Neural cell (in vitro differentiated cells): ENCODE measurements at regions not wholly inside any gene's neighbourhood (a gene's known extent, or its start where the extent isn't known, plus 50 kb on each side); places are given as distances from the start of the nearest gene placed in this dataset.

Source experiments
- H2AFZ ChIP-seq: fragments of 200-600, 300-800 bp; sonication (generic), shearing (Covaris generic); 2 replicates; pipeline ENCODE4 v1.6.0; 2014; ENCODE audit warnings: low read depth, mild to moderate bottlenecking, antibody characterized with exemption, low read length, moderate library complexity
- H3F3A ChIP-seq: fragments of 200-600 bp; shearing (Covaris generic); 2 replicates; pipeline ENCODE4 v1.6.1; 2016; ENCODE audit warnings: mild to moderate bottlenecking, moderate library complexity, mixed read lengths, antibody characterized with exemption, low read length; ENCODE audit not compliant: insufficient read depth, poor library complexity, severe bottlenecking
- H3K27ac ChIP-seq: fragments of 200-600, 300-800 bp; sonication (generic), shearing (Covaris generic); 2 replicates; pipeline ENCODE4 v1.5.1; 2014; ENCODE audit warnings: mild to moderate bottlenecking, low read length, moderate library complexity
- H3K27me3 ChIP-seq: fragments of 300-800, 200-600 bp; sonication (generic), shearing (Covaris generic); 2 replicates; pipeline ENCODE4 v1.6.0; 2014; ENCODE audit warnings: mild to moderate bottlenecking, low read depth, low read length, moderate library complexity; ENCODE audit not compliant: insufficient read depth
- H3K36me3 ChIP-seq: fragments of 300-800, 200-600 bp; sonication (generic), shearing (Covaris generic); 2 replicates; pipeline ENCODE4 v1.5.1; 2014; ENCODE audit warnings: mild to moderate bottlenecking, antibody characterized with exemption, low read length, moderate library complexity; ENCODE audit not compliant: insufficient read depth
- H3K4me2 ChIP-seq: fragments of 300-800, 200-600 bp; sonication (generic), shearing (Covaris generic); 2 replicates; pipeline ENCODE4 v1.6.0; 2014; ENCODE audit warnings: mild to moderate bottlenecking, low read length
- H3K4me3 ChIP-seq: fragments of 300-800, 200-600 bp; sonication (generic), shearing (Covaris generic); 2 replicates; pipeline ENCODE4 v1.5.1; 2014; ENCODE audit warnings: mild to moderate bottlenecking, low read length, moderate library complexity
- H3K79me2 ChIP-seq: fragments of 200-600 bp; shearing (Covaris generic); replicated peaks from 2 replicates; pipeline ENCODE4 v1.6.0; 2014; ENCODE audit warnings: mild to moderate bottlenecking, low read length, moderate library complexity; ENCODE audit not compliant: insufficient read depth
- H3K9ac ChIP-seq: fragments of 300-800, 200-600 bp; sonication (generic), shearing (Covaris generic); 2 replicates; pipeline ENCODE4 v1.6.1; 2016; ENCODE audit warnings: mild to moderate bottlenecking, low read length, mixed read lengths
- H3K9me2 ChIP-seq: fragments of 200-600 bp; shearing (Covaris generic); 2 replicates; pipeline ENCODE4 v1.6.1; 2016; ENCODE audit warnings: mild to moderate bottlenecking, low read length, mixed read lengths; ENCODE audit not compliant: insufficient read depth
- H3K9me3 ChIP-seq: fragments of 200-600, 300-800 bp; sonication (generic), shearing (Covaris generic); 2 replicates; pipeline ENCODE4 v1.6.1; 2016; ENCODE audit warnings: mild to moderate bottlenecking, mixed run types, low read length, moderate library complexity, mixed read lengths
- H4K20me1 ChIP-seq: fragments of 200-600 bp; shearing (Covaris generic); 2 replicates; pipeline ENCODE4 v1.6.1; 2016; ENCODE audit warnings: mild to moderate bottlenecking, mixed run types; ENCODE audit not compliant: insufficient read depth
- CTCF ChIP-seq: fragments of 450-650 bp; IDR thresholded peaks from 2 replicates; pipeline ENCODE4 v1.5.1; 2014; ENCODE audit warnings: antibody characterized with exemption, mild to moderate bottlenecking, moderate library complexity; ENCODE audit not compliant: poor library complexity, severe bottlenecking
- EP300 ChIP-seq: fragments of 450-650 bp; conservative IDR thresholded peaks from 2 replicates; pipeline ENCODE4 v1.6.1; 2014; ENCODE audit warnings: antibody characterized with exemption, mild to moderate bottlenecking, moderate library complexity; ENCODE audit not compliant: poor library complexity, severe bottlenecking
- EZH2 ChIP-seq: fragments of 200-600, 300-800 bp; shearing (Covaris generic), sonication (generic); IDR thresholded peaks from 2 replicates; pipeline ENCODE4 v1.6.1; 2014; ENCODE audit warnings: antibody characterized with exemption, low read length, borderline replicate concordance, mild to moderate bottlenecking; ENCODE audit not compliant: insufficient read depth, poor library complexity, severe bottlenecking
- MXI1 ChIP-seq: fragments of 450-650 bp; conservative IDR thresholded peaks from 2 replicates; pipeline ENCODE4 v1.6.1; 2014; ENCODE audit warnings: antibody characterized with exemption, mild to moderate bottlenecking; ENCODE audit not compliant: poor library complexity, severe bottlenecking
- POLR2AphosphoS5 ChIP-seq: IDR thresholded peaks from 2 replicates; pipeline ENCODE4 v1.6.1; 2012
- RAD21 ChIP-seq: fragments of 450-650 bp; conservative IDR thresholded peaks from 2 replicates; pipeline ENCODE4 v1.6.1; 2014; ENCODE audit warnings: antibody characterized with exemption, mild to moderate bottlenecking, moderate library complexity
- REST ChIP-seq: IDR thresholded peaks from 2 replicates; pipeline ENCODE4 v1.6.1; 2012; ENCODE audit warnings: borderline replicate concordance
- SMC3 ChIP-seq: fragments of 450-650 bp; conservative IDR thresholded peaks from 2 replicates; pipeline ENCODE4 v1.6.1; 2014; ENCODE audit warnings: antibody characterized with exemption, mild to moderate bottlenecking, moderate library complexity; ENCODE audit not compliant: poor library complexity
- TAF1 ChIP-seq: IDR thresholded peaks from 2 replicates; pipeline ENCODE4 v1.6.1; 2012; ENCODE audit warnings: low read depth

GRCh38 chr10:44186821-44187220, 198.1 kb downstream of the CXCL12 start:
- H3K27ac ChIP-seq, result no peak overlapping the region

GRCh38 chr10:44186150-44186549, 198.7 kb downstream of the CXCL12 start:
- TF ChIP-seq RAD21 (no peak), EZH2 (no peak), SMC3 (no peak), CTCF (no peak), EP300 (no peak), REST (no peak), MXI1 (no peak), TAF1 (no peak), POLR2AphosphoS5 (no peak)

More at GRCh38 chr10:44186821-44187220, 198.1 kb downstream of the CXCL12 start:
- TF ChIP-seq POLR2AphosphoS5 (no peak), RAD21 (no peak), REST (no peak), MXI1 (no peak), TAF1 (no peak), EP300 (no peak)
- Histone ChIP-seq H3K4me3 (no peak overlapping the region), H3K9me3 (no peaks in the 10 kb centered on the region), H3K9me2 (no peaks in the 10 kb centered on the region), H3K9ac (no peak overlapping the region), H3K4me2 (no peak overlapping the region), H3K79me2 (no peaks in the 10 kb centered on the region), H4K20me1 (no peaks in the 10 kb centered on the region), H3K27me3 (no peaks in the 10 kb centered on the region), H2AFZ (no peak overlapping the region), H3F3A (no peaks in the 10 kb centered on the region), H3K36me3 (no peaks in the 10 kb centered on the region)

More at GRCh38 chr10:44186150-44186549, 198.7 kb downstream of the CXCL12 start:
- Histone ChIP-seq H2AFZ (no peak overlapping the region), H3K79me2 (no peaks in the 10 kb centered on the region), H3K4me2 (no peak overlapping the region), H3F3A (no peaks in the 10 kb centered on the region), H3K9me2 (no peaks in the 10 kb centered on the region), H3K36me3 (no peaks in the 10 kb centered on the region), H3K4me3 (no peak overlapping the region), H3K9me3 (no peaks in the 10 kb centered on the region), H3K27me3 (no peaks in the 10 kb centered on the region), H3K27ac (no peak overlapping the region), H4K20me1 (no peaks in the 10 kb centered on the region), H3K9ac (no peak overlapping the region)
